ENCODE measurements at regions not wholly inside any gene's neighbourhood (a gene's known extent, or its start where the extent isn't known, plus 50 kb on each side); places are given as distances from the start of the nearest gene placed in this dataset.

DNA sequence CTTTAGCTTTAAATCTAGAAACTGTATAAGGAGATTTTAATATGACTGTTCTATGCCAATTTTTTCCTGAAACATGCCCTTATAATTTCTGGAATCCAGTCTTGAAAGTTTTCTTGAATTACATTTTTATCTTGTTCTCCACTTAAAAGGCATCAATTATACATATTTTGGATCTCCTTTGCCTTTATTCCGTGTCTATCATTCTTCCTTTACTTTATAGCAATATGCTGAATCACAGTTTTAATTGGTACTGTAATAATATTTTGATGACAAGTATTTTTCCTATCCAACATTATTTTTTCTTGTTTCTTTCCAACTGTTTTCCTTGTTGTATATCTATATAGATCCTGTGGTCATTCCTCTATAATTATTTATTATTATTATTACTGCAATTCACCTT, 361.2 kb downstream of the PIK3R1 start:
- Histone ChIP-seq H3K4me3 (ENCODE audit: low read length in 3 of 3) (no peak overlapping the region), H3K9ac (ENCODE audit: low read length in 3 of 3) (no peak overlapping the region), H3K27ac (ENCODE audit: low read depth in 2 of 2, low read length in 2 of 2) (no peak overlapping the region), H3K9me3 (ENCODE audit: control insufficient read depth in 2 of 3, insufficient read depth in 1 of 3, low read length in 3 of 3) (peaks cover 0 to 4% (median 3%) of the 10 kb centered on the region in 3 donors), H3K4me1 (ENCODE audit: control insufficient read depth in 2 of 3, insufficient read depth in 2 of 3, low read depth in 1 of 3, low read length in 3 of 3) (no peaks in the 10 kb centered on the region), H3K36me3 (ENCODE audit: control insufficient read depth in 2 of 3, insufficient read depth in 3 of 3, low read length in 3 of 3) (no peaks in the 10 kb centered on the region), H3K27me3 (ENCODE audit: control insufficient read depth, insufficient read depth, low read length) (no peaks in the 10 kb centered on the region)
- no peak for TF ChIP-seq CTCF (IDR thresholded peaks at IDR 0.05; ENCODE audit: borderline replicate concordance, extremely low read depth, insufficient read depth)
- FAIRE-seq (no peak), DNase-seq (no peak)
- intact Hi-C loops (cut with DNase I), result no loop called here

DNA sequence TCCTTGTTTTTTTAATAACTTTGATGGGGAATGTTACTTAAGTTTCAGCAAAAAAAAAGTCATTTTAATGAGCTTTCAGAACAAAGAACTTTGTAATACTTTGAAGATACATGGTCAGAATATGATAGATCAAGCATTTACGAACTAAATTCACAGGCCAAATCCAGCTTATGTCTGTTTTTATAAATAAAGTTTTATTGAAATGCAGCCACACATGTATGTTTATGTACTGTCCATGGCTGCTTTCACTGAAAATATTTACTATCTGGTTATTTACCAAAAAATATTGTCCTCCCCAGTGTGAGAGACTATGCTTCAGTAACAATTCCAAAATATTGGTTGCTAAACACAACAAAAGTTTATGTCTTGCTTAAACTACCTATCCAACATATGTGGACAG, 366.7 kb downstream of the PIK3R1 start:
- DNase-seq (no peak), FAIRE-seq (no peak)

DNA sequence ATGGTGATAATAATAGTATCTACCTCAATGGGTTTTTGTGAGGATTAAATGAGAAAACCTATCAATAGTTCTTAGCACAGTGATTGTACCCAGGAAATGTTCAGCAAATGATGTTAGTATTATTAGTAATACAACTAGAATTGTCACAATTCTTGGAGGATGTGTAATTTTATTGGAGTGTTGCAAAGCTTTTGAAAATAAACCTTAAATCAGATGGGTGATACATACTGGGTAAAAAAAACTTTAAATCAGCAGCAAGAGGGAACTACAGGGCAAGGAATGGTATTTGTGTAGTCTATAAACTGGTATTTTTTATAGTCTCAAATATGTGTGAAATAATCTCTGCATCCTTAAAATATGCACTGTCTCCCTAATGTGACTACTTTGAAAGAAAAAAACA, 371.6 kb downstream of the PIK3R1 start:
- FAIRE-seq, result no peak
- TF ChIP-seq CTCF (IDR thresholded peaks at IDR 0.05; ENCODE audit: borderline replicate concordance, extremely low read depth, insufficient read depth), result no peak
- intact Hi-C loops (cut with DNase I), result no loop called here
- Histone ChIP-seq H3K27me3 (ENCODE audit: control insufficient read depth, insufficient read depth, low read length) (no peaks in the 10 kb centered on the region), H3K9ac (ENCODE audit: low read length in 3 of 3) (no peak overlapping the region), H3K27ac (ENCODE audit: low read depth in 2 of 2, low read length in 2 of 2) (no peak overlapping the region), H3K4me3 (ENCODE audit: low read length in 3 of 3) (no peak overlapping the region), H3K36me3 (ENCODE audit: control insufficient read depth in 2 of 3, insufficient read depth in 3 of 3, low read length in 3 of 3) (no peaks in the 10 kb centered on the region), H3K9me3 (ENCODE audit: control insufficient read depth in 2 of 3, insufficient read depth in 1 of 3, low read length in 3 of 3) (no peaks in the 10 kb centered on the region), H3K4me1 (ENCODE audit: control insufficient read depth in 2 of 3, insufficient read depth in 2 of 3, low read depth in 1 of 3, low read length in 3 of 3) (no peaks in the 10 kb centered on the region)
- DNase-seq, result no peak

More for the DNA sequence above, 366.7 kb downstream of the PIK3R1 start:
- Histone ChIP-seq H3K27ac (ENCODE audit: low read depth in 2 of 2, low read length in 2 of 2) (no peak overlapping the region), H3K4me3 (ENCODE audit: low read length in 3 of 3) (no peak overlapping the region), H3K27me3 (ENCODE audit: control insufficient read depth, insufficient read depth, low read length) (no peaks in the 10 kb centered on the region), H3K36me3 (ENCODE audit: control insufficient read depth in 2 of 3, insufficient read depth in 3 of 3, low read length in 3 of 3) (no peaks in the 10 kb centered on the region), H3K9me3 (ENCODE audit: control insufficient read depth in 2 of 3, insufficient read depth in 1 of 3, low read length in 3 of 3) (peaks cover 0 to 3% (median 0%) of the 10 kb centered on the region in 3 donors), H3K9ac (ENCODE audit: low read length in 3 of 3) (no peak overlapping the region), H3K4me1 (ENCODE audit: control insufficient read depth in 2 of 3, insufficient read depth in 2 of 3, low read depth in 1 of 3, low read length in 3 of 3) (no peaks in the 10 kb centered on the region)
- intact Hi-C loops (cut with DNase I), result no loop called here
- TF ChIP-seq CTCF (IDR thresholded peaks at IDR 0.05; ENCODE audit: borderline replicate concordance, extremely low read depth, insufficient read depth), result no peak

DNA sequence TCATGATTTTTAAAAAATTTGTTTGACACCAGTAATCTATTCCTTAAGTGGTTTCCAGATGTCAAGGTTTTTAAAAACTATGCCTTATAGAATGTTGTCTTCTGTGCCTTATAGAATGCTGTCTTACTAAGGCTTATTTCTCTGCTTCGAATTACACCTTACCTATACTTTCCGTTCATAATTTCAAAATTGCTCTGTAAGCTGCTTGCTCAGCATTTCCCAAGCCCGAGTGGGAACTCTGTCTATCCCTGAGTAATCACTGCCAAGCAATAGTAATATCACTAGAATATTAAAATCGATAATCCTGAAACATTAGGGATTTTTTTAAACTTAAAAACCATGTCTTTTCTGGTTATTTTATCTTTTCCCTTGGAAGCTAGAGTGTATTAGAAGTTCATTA, 376.3 kb downstream of the PIK3R1 start:
- intact Hi-C loops (cut with DNase I), result no loop called here
- Histone ChIP-seq H3K27ac (ENCODE audit: low read depth in 2 of 2, low read length in 2 of 2) (no peak overlapping the region), H3K9ac (ENCODE audit: low read length in 3 of 3) (no peak overlapping the region), H3K36me3 (ENCODE audit: control insufficient read depth in 2 of 3, insufficient read depth in 3 of 3, low read length in 3 of 3) (no peaks in the 10 kb centered on the region), H3K4me3 (ENCODE audit: low read length in 3 of 3) (no peak overlapping the region), H3K9me3 (ENCODE audit: control insufficient read depth in 2 of 3, insufficient read depth in 1 of 3, low read length in 3 of 3) (no peaks in the 10 kb centered on the region), H3K27me3 (ENCODE audit: control insufficient read depth, insufficient read depth, low read length) (no peaks in the 10 kb centered on the region), H3K4me1 (ENCODE audit: control insufficient read depth in 2 of 3, insufficient read depth in 2 of 3, low read depth in 1 of 3, low read length in 3 of 3) (peaks cover 0 to 2% (median 0%) of the 10 kb centered on the region in 3 donors)
- FAIRE-seq (no peak), DNase-seq (no peak)
- TF ChIP-seq CTCF (IDR thresholded peaks at IDR 0.05; ENCODE audit: borderline replicate concordance, extremely low read depth, insufficient read depth), result no peak

All from kidney (tissue), 13 donors.